KMS-11 (cell line): ENCODE measurements at regions not wholly inside any gene's neighbourhood (a gene's known extent, or its start where the extent isn't known, plus 50 kb on each side); places are given as distances from the start of the nearest gene placed in this dataset.

Experiments
- H2AFZ ChIP-seq: fragments of 200-600 bp; sonication (generic); 2 replicates; pipeline ENCODE4 v1.6.1; 2016; ENCODE audit warnings: antibody characterized with exemption, mixed run types, low read depth
- H3K27ac ChIP-seq: fragments of 200-600 bp; sonication (generic); 2 replicates; pipeline ENCODE4 v1.6.1; 2016; ENCODE audit warnings: mild to moderate bottlenecking, mixed run types
- H3K27me3 ChIP-seq: fragments of 200-600 bp; sonication (generic); 2 replicates; pipeline ENCODE4 v1.6.1; 2017; ENCODE audit warnings: mild to moderate bottlenecking, low read depth, mixed run types, moderate library complexity; ENCODE audit not compliant: insufficient read depth
- H3K36me3 ChIP-seq: fragments of 200-600 bp; sonication (generic); 2 replicates; pipeline ENCODE4 v1.6.1; 2017; ENCODE audit warnings: mild to moderate bottlenecking, mixed run types; ENCODE audit not compliant: insufficient read depth
- H3K4me1 ChIP-seq: fragments of 200-600 bp; sonication (generic); 2 replicates; pipeline ENCODE4 v1.6.1; 2016; ENCODE audit warnings: mild to moderate bottlenecking, low read depth, mixed run types; ENCODE audit not compliant: poor library complexity, severe bottlenecking
- H3K4me2 ChIP-seq: fragments of 200-600 bp; sonication (generic); 2 replicates; pipeline ENCODE4 v1.7.0; 2016; ENCODE audit warnings: mild to moderate bottlenecking, mixed run types
- H3K4me3 ChIP-seq: fragments of 200-600 bp; sonication (generic); IDR thresholded peaks from 2 replicates; pipeline ENCODE4 v1.6.1; 2017; ENCODE audit warnings: low read depth, low read length, mixed read lengths; ENCODE audit not compliant: insufficient read depth
- H3K79me2 ChIP-seq: fragments of 200-600 bp; sonication (generic); 2 replicates; pipeline ENCODE4 v1.6.1; 2016; ENCODE audit warnings: low read depth, mixed run types; ENCODE audit not compliant: insufficient read depth
- H3K9ac ChIP-seq: fragments of 200-600 bp; sonication (generic); 2 replicates; pipeline ENCODE4 v1.6.1; 2016; ENCODE audit warnings: mild to moderate bottlenecking, mixed run types
- H4K20me1 ChIP-seq: fragments of 200-600 bp; sonication (generic); 2 replicates; pipeline ENCODE4 v1.6.1; 2016; ENCODE audit warnings: mild to moderate bottlenecking, mixed run types; ENCODE audit not compliant: insufficient read depth
- TF ChIP-seq, protein P1 (sequence below): fragments of 200-600 bp; sonication (generic); conservative IDR thresholded peaks from 2 replicates; pipeline ENCODE4 v1.6.1; 2017; ENCODE audit warnings: low read depth, mild to moderate bottlenecking, antibody characterized with exemption, low read length, moderate library complexity, mixed read lengths

DNA sequence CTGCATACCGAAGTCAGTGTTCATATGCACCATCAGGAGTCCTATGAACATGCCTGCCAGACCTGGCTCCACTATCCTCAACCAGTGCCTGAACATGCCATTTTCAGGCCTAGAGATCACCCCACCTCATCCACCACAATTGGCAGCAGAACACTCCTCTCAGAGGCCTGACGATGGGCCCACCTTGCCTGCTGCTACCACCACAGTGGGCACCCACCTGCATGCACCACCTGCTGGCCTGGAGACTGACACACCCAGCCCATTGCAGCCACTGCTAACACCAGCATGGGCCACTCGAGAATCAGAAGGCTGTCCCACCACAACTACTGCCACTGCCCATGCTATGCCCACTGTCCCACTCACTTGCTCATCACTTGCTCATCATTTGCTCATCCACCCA lies 130.7 kb upstream of the FAM13C start:
- Histone ChIP-seq H3K79me2 (no peaks in the 10 kb centered on the region), H3K4me2 (no peak overlapping the region), H3K4me3 (no peak overlapping the region), H3K36me3 (no peaks in the 10 kb centered on the region), H3K4me1 (no peaks in the 10 kb centered on the region), H3K27ac (no peak overlapping the region), H2AFZ (no peak overlapping the region), H3K9ac (no peak overlapping the region), H3K27me3 (no peaks in the 10 kb centered on the region), H4K20me1 (no peaks in the 10 kb centered on the region)
- TF ChIP-seq, protein P1, sequence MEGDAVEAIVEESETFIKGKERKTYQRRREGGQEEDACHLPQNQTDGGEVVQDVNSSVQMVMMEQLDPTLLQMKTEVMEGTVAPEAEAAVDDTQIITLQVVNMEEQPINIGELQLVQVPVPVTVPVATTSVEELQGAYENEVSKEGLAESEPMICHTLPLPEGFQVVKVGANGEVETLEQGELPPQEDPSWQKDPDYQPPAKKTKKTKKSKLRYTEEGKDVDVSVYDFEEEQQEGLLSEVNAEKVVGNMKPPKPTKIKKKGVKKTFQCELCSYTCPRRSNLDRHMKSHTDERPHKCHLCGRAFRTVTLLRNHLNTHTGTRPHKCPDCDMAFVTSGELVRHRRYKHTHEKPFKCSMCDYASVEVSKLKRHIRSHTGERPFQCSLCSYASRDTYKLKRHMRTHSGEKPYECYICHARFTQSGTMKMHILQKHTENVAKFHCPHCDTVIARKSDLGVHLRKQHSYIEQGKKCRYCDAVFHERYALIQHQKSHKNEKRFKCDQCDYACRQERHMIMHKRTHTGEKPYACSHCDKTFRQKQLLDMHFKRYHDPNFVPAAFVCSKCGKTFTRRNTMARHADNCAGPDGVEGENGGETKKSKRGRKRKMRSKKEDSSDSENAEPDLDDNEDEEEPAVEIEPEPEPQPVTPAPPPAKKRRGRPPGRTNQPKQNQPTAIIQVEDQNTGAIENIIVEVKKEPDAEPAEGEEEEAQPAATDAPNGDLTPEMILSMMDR = no peak

DNA sequence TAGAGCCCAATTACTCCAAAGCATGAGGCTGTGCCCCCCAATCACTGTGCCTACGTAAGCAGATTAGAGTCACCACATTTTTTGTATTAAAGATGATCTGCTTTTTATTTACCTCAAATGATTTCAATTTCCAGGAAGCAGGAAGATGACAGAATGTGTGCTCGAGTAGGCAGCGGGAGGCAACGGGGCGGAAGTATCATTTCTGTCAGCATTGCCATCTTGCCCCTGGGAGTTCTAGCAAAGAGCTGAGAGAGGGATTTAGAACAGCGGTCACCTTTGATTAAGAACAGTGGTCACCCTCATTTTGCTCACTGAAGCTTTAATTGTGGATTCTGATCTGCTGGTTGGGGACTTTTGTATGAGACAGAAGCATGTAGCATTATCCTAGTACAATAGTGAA lies 117.1 kb upstream of the FAM13C start:
- Histone ChIP-seq H2AFZ (no peak overlapping the region), H3K4me1 (no peaks in the 10 kb centered on the region), H3K79me2 (no peaks in the 10 kb centered on the region), H3K36me3 (no peaks in the 10 kb centered on the region), H3K4me3 (no peak overlapping the region), H3K4me2 (no peak overlapping the region), H3K27ac (no peak overlapping the region), H4K20me1 (no peaks in the 10 kb centered on the region), H3K27me3 (no peaks in the 10 kb centered on the region), H3K9ac (no peak overlapping the region)
- TF ChIP-seq, protein P1 = no peak

DNA sequence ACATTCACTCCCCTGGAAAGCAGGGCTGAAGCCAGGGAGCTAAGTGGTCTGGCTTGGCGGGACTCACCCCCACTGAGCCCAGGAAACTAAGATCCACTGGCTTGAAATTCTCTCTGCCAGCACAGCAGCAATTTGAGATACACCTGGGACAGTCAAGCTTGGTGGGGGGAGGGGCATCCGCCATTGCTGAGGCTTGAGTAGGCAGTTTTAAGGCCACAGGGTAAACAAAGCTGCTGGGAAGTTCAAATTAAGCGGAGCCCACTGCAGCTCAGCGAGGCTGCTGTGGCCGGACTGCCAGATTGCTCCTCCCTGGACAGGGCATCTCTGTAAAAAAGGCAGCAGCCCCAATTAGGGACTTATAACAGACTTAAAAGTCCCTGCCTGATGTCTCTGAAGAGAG lies 108.2 kb upstream of the FAM13C start:
- TF ChIP-seq, protein P1 = no peak
- Histone ChIP-seq H3K36me3 (no peaks in the 10 kb centered on the region), H2AFZ (no peak overlapping the region), H3K4me3 (no peak overlapping the region), H3K79me2 (no peaks in the 10 kb centered on the region), H3K4me2 (no peak overlapping the region), H3K27me3 (no peaks in the 10 kb centered on the region), H3K27ac (no peak overlapping the region), H4K20me1 (no peaks in the 10 kb centered on the region), H3K9ac (no peak overlapping the region), H3K4me1 (no peaks in the 10 kb centered on the region)

DNA sequence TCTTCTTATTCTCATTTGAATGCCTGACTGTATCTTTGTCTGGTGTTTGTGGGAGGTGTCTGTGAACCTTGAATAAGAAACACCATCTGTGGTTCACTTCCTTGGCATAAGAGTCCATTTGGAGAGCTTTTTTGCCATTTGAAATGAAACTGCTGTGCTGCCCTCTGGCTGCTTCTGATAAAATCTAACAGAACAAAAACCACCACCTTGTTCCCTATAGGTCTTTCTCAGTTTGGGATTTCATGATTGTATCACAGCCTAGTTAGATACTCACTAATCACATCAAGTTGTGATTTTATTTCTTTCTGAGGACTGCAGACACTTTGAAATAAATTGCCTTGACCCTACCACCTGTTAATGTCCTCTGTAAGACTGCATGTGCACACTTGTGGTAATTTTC lies 102.7 kb upstream of the FAM13C start:
- Histone ChIP-seq H3K4me3 (no peak overlapping the region), H3K4me2 (no peak overlapping the region), H3K27ac (no peak overlapping the region), H3K36me3 (no peaks in the 10 kb centered on the region), H3K79me2 (no peaks in the 10 kb centered on the region), H3K4me1 (no peaks in the 10 kb centered on the region), H2AFZ (no peak overlapping the region), H4K20me1 (no peaks in the 10 kb centered on the region), H3K27me3 (no peaks in the 10 kb centered on the region), H3K9ac (no peak overlapping the region)
- TF ChIP-seq, protein P1 = no peak

DNA sequence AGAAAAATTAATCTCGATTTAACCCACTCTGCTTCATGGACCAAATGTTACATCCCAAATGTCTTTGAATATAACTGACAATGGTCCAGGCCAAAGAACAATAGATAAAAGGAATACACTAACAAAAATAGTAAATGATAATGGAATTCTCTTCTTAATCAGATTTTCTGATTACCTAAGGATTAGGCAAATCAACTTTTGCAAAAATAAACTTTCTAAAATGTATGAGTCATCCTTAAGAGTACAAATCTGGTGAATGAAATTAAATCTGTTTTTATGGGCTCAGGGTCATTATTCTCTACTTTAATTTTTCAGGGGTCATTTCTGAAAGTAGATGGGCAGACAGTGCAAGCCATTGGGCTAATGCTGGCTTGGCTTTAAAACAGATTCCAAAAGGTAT lies 102.1 kb upstream of the FAM13C start:
- TF ChIP-seq, protein P1 = no peak
- H3K9ac ChIP-seq = no peak overlapping the region
- H3K27ac ChIP-seq = no peak overlapping the region
- no peaks in the 10 kb centered on the region for H3K4me1 ChIP-seq
- no peak overlapping the region for H2AFZ ChIP-seq
- H3K4me3 ChIP-seq = no peak overlapping the region
- no peaks in the 10 kb centered on the region for H4K20me1 ChIP-seq
- no peaks in the 10 kb centered on the region for H3K79me2 ChIP-seq
- no peak overlapping the region for H3K4me2 ChIP-seq
- H3K36me3 ChIP-seq = no peaks in the 10 kb centered on the region
- H3K27me3 ChIP-seq = no peaks in the 10 kb centered on the region
